K562 (cell line): ENCODE measurements at regions not wholly inside any gene's neighbourhood (a gene's known extent, or its start where the extent isn't known, plus 50 kb on each side); places are given as distances from the start of the nearest gene placed in this dataset.

ENCODE experiments used
- CTCF ChIP-seq, 3 experiments: IDR thresholded peaks in 2 of 3; conservative IDR thresholded peaks in 1 of 3; 2 replicates each; pipeline ENCODE4 v1.5.1; 2011 to 2012; ENCODE audit warnings: low read length in 3 of 3, mild to moderate bottlenecking in 3 of 3, control low read depth in 2 of 3, improper control_type of control experiment in 1 of 3, inconsistent platforms in 1 of 3, low read depth in 1 of 3, mixed read lengths in 1 of 3, moderate library complexity in 1 of 3; ENCODE audit not compliant: insufficient read depth in 2 of 3
- ESRRA ChIP-seq: fragments of 450-650 bp; IDR thresholded peaks from 2 replicates; pipeline ENCODE4 v1.6.1; 2014; ENCODE audit warnings: low read depth, mild to moderate bottlenecking, moderate library complexity, borderline replicate concordance
- GABPA ChIP-seq: fragments of 200-800 bp; sonication (Bioruptor generic); conservative IDR thresholded peaks from 2 replicates; pipeline ENCODE4 v1.6.1; 2016; ENCODE audit warnings: low read depth, missing genetic modification characterization, missing compliant biosample characterization
- ILF3 ChIP-seq: fragments of 450-650 bp; IDR thresholded peaks from 2 replicates; pipeline ENCODE4 v1.6.1; 2018; ENCODE audit warnings: antibody characterized with exemption, mild to moderate bottlenecking, moderate library complexity, borderline replicate concordance
- MXI1 ChIP-seq: IDR thresholded peaks from 2 replicates; pipeline ENCODE4 v1.6.1; 2011; ENCODE audit warnings: low read depth, mild to moderate bottlenecking, improper control_type of control experiment, low read length
- SMC3 ChIP-seq: conservative IDR thresholded peaks from 2 replicates; pipeline ENCODE4 v1.6.1; 2011; ENCODE audit warnings: low read depth, low read length, improper control_type of control experiment; ENCODE audit not compliant: insufficient read depth
- TF ChIP-seq, protein P1 (sequence below), 2 experiments: fragments of 450-650 bp; formaldehyde crosslinking in 1 of 2; IDR thresholded peaks; 2 replicates each; pipeline versions ENCODE4 v1.4.0 to v1.6.1; 2014 to 2020; ENCODE audit warnings: mild to moderate bottlenecking in 2 of 2, borderline replicate concordance in 1 of 2, low read depth in 1 of 2

- TF ChIP-seq SMC3 (no peak), ILF3 (no peak), GABPA (tag) (no peak), CTCF (IDR thresholded peaks at IDR 0.05 in 2 of 3, conservative IDR thresholded peaks at IDR 0.05 in 1 of 3; ENCODE audit: insufficient read depth in 2 of 3, low read depth in 1 of 3, low read length in 3 of 3) (no peak), ESRRA (no peak), MXI1 (no peak)
- TF ChIP-seq, protein P1, sequence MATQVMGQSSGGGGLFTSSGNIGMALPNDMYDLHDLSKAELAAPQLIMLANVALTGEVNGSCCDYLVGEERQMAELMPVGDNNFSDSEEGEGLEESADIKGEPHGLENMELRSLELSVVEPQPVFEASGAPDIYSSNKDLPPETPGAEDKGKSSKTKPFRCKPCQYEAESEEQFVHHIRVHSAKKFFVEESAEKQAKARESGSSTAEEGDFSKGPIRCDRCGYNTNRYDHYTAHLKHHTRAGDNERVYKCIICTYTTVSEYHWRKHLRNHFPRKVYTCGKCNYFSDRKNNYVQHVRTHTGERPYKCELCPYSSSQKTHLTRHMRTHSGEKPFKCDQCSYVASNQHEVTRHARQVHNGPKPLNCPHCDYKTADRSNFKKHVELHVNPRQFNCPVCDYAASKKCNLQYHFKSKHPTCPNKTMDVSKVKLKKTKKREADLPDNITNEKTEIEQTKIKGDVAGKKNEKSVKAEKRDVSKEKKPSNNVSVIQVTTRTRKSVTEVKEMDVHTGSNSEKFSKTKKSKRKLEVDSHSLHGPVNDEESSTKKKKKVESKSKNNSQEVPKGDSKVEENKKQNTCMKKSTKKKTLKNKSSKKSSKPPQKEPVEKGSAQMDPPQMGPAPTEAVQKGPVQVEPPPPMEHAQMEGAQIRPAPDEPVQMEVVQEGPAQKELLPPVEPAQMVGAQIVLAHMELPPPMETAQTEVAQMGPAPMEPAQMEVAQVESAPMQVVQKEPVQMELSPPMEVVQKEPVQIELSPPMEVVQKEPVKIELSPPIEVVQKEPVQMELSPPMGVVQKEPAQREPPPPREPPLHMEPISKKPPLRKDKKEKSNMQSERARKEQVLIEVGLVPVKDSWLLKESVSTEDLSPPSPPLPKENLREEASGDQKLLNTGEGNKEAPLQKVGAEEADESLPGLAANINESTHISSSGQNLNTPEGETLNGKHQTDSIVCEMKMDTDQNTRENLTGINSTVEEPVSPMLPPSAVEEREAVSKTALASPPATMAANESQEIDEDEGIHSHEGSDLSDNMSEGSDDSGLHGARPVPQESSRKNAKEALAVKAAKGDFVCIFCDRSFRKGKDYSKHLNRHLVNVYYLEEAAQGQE (IDR thresholded peaks at IDR 0.05; ENCODE audit: borderline replicate concordance): no peak
- TF ChIP-seq, protein P1 (CRISPR knock-in tag; IDR thresholded peaks at IDR 0.05; ENCODE audit: low read depth): no peak
Measured at GRCh38 chr6:80967609-80968008, 784.9 kb downstream of the TENT5A start.
